ENCODE measurements at regions not wholly inside any gene's neighbourhood (a gene's known extent, or its start where the extent isn't known, plus 50 kb on each side); places are given as distances from the start of the nearest gene placed in this dataset.

DNA sequence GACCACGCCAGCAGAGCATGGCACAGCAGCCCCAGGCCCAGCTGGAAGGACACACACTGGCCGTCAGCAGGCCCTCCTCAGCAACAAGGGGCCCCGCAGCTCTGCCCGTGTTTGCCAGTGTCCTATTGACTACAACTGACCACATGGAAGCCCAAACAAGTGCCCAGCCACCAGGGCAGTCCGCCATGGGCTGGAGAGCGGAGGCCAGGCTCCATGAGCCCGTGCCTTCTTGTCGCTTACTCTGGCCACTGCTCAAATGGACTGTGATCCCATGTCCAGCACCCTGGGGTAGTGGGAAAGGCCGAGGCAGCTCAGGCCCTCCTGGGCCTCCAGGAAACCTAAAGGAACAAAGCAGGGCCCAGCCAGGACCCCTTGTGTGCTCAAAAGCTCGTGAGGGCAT, 53.9 kb upstream of the TAF1B start:
- ChIA-PET POLR2A (interaction anchor here (0.7 kb wide), 1 partner anchor 160 kb away, joined by 3 read pairs; no protein-coding TSS in a partner anchor), CTCF (no interaction called here)
- Histone ChIP-seq H3K27ac (ENCODE audit: low read length) (no peak overlapping the region), H3K36me3 (ENCODE audit: control insufficient read depth, insufficient read depth, low read length) (no peaks in the 10 kb centered on the region), H3K9me3 (ENCODE audit: control insufficient read depth, insufficient read depth, low read depth, low read length) (no peaks in the 10 kb centered on the region), H3K4me1 (ENCODE audit: control insufficient read depth, insufficient read depth, low read length) (no peaks in the 10 kb centered on the region), H3K27me3 (ENCODE audit: control insufficient read depth, insufficient read depth, low read length) (no peaks in the 10 kb centered on the region), H3K4me3 (ENCODE audit: low read depth in 2 of 2, low read length in 2 of 2) (no peak overlapping the region)
- ATAC-seq, result no peak
- in situ Hi-C loops (cut with HindIII; ENCODE audit: low pct_unique_long_range_greater_than_20kb, low sequenced_read_pairs), result no loop called here
- TF ChIP-seq SIN3A (IDR thresholded peaks at IDR 0.05; ENCODE audit: borderline replicate concordance, insufficient read depth, low read depth, low read length) (no peak), TCF7L2 (IDR thresholded peaks at IDR 0.05; ENCODE audit: low read depth, low read length) (no peak), POLR2AphosphoS5 (IDR thresholded peaks at IDR 0.05; ENCODE audit: low read depth, low read length) (no peak)
- TF ChIP-seq, protein P1, sequence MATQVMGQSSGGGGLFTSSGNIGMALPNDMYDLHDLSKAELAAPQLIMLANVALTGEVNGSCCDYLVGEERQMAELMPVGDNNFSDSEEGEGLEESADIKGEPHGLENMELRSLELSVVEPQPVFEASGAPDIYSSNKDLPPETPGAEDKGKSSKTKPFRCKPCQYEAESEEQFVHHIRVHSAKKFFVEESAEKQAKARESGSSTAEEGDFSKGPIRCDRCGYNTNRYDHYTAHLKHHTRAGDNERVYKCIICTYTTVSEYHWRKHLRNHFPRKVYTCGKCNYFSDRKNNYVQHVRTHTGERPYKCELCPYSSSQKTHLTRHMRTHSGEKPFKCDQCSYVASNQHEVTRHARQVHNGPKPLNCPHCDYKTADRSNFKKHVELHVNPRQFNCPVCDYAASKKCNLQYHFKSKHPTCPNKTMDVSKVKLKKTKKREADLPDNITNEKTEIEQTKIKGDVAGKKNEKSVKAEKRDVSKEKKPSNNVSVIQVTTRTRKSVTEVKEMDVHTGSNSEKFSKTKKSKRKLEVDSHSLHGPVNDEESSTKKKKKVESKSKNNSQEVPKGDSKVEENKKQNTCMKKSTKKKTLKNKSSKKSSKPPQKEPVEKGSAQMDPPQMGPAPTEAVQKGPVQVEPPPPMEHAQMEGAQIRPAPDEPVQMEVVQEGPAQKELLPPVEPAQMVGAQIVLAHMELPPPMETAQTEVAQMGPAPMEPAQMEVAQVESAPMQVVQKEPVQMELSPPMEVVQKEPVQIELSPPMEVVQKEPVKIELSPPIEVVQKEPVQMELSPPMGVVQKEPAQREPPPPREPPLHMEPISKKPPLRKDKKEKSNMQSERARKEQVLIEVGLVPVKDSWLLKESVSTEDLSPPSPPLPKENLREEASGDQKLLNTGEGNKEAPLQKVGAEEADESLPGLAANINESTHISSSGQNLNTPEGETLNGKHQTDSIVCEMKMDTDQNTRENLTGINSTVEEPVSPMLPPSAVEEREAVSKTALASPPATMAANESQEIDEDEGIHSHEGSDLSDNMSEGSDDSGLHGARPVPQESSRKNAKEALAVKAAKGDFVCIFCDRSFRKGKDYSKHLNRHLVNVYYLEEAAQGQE (IDR thresholded peaks at IDR 0.05; ENCODE audit: insufficient read depth in 1 of 2, low read depth in 2 of 2, low read length in 1 of 2), result no peak
- TF ChIP-seq, protein P2, sequence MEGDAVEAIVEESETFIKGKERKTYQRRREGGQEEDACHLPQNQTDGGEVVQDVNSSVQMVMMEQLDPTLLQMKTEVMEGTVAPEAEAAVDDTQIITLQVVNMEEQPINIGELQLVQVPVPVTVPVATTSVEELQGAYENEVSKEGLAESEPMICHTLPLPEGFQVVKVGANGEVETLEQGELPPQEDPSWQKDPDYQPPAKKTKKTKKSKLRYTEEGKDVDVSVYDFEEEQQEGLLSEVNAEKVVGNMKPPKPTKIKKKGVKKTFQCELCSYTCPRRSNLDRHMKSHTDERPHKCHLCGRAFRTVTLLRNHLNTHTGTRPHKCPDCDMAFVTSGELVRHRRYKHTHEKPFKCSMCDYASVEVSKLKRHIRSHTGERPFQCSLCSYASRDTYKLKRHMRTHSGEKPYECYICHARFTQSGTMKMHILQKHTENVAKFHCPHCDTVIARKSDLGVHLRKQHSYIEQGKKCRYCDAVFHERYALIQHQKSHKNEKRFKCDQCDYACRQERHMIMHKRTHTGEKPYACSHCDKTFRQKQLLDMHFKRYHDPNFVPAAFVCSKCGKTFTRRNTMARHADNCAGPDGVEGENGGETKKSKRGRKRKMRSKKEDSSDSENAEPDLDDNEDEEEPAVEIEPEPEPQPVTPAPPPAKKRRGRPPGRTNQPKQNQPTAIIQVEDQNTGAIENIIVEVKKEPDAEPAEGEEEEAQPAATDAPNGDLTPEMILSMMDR (IDR thresholded peaks at IDR 0.05), result no peak
- no peak for DNase-seq (ENCODE audit: low read depth, low spot score)
- intact Hi-C loops (cut with micrococcal nuclease; ENCODE audit: unreplicated experiment), result no loop called here
- no TSS peak for BruUV-seq (replicated peaks)

DNA sequence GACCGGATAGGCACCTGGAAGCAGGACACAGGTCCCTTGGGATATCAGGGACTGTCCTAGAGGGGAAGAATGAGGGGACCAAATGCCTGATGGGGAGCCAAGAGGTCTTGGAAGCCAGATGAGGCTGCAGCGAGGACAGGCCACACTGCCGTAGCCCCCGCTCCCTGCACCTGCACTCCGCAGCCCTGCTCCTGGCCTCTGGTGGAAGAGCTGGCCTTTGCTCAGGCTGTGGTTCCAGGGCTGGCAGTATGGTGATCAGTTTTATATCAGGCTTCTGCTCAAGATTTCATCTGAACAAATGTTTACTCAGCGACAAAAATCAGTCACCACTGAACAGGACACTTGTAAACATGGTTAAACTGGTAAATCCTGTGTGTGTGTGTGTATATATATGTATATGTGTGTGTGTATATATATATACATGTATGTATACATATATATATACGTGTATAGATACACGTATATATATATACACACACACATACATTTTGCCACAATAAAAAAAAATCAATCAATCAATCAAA, 52.5 kb upstream of the TAF1B start:
- intact Hi-C loops (cut with micrococcal nuclease; ENCODE audit: unreplicated experiment) (loop anchor here (10.0 kb wide), 1 partner anchor 156 kb away; the partner anchor contains the start of gene YWHAQ), in situ Hi-C loops (cut with HindIII; ENCODE audit: low pct_unique_long_range_greater_than_20kb, low sequenced_read_pairs) (no loop called here)
- DNase-seq (ENCODE audit: low read depth, low spot score) (no peak), ATAC-seq (no peak)
- ChIA-PET CTCF (interaction anchor here (0.6 kb wide), 2 partner anchors 11 to 194 kb away, joined by 3 to 9 read pairs; no protein-coding TSS in a partner anchor), POLR2A (no interaction called here)
- TF ChIP-seq, protein P2 (IDR thresholded peaks at IDR 0.05), result no peak
- TF ChIP-seq TCF7L2 (IDR thresholded peaks at IDR 0.05; ENCODE audit: low read depth, low read length) (no peak), SIN3A (IDR thresholded peaks at IDR 0.05; ENCODE audit: borderline replicate concordance, insufficient read depth, low read depth, low read length) (no peak), POLR2AphosphoS5 (IDR thresholded peaks at IDR 0.05; ENCODE audit: low read depth, low read length) (no peak)
- TF ChIP-seq, protein P1 (IDR thresholded peaks at IDR 0.05; ENCODE audit: insufficient read depth in 1 of 2, low read depth in 2 of 2, low read length in 1 of 2), result no peak
- Histone ChIP-seq H3K27me3 (ENCODE audit: control insufficient read depth, insufficient read depth, low read length) (no peaks in the 10 kb centered on the region), H3K36me3 (ENCODE audit: control insufficient read depth, insufficient read depth, low read length) (no peaks in the 10 kb centered on the region), H3K9me3 (ENCODE audit: control insufficient read depth, insufficient read depth, low read depth, low read length) (no peaks in the 10 kb centered on the region), H3K4me3 (ENCODE audit: low read depth in 2 of 2, low read length in 2 of 2) (no peak overlapping the region), H3K4me1 (ENCODE audit: control insufficient read depth, insufficient read depth, low read length) (no peaks in the 10 kb centered on the region), H3K27ac (ENCODE audit: low read length) (no peak overlapping the region)
- BruUV-seq (replicated peaks), result no TSS peak

Measured in Panc1 (cell line).